Activated effector memory CD4-positive, alpha-beta T cell treated with Interleukin-2 at 50 U/mL for 16 hours (primary cell): ENCODE measurements at regions not wholly inside any gene's neighbourhood (a gene's known extent, or its start where the extent isn't known, plus 50 kb on each side); places are given as distances from the start of the nearest gene placed in this dataset.

Source experiments
- DNase-seq: peaks from one replicate; pipeline ENCODE4 v3.0.0-alpha.2; 2020

DNA sequence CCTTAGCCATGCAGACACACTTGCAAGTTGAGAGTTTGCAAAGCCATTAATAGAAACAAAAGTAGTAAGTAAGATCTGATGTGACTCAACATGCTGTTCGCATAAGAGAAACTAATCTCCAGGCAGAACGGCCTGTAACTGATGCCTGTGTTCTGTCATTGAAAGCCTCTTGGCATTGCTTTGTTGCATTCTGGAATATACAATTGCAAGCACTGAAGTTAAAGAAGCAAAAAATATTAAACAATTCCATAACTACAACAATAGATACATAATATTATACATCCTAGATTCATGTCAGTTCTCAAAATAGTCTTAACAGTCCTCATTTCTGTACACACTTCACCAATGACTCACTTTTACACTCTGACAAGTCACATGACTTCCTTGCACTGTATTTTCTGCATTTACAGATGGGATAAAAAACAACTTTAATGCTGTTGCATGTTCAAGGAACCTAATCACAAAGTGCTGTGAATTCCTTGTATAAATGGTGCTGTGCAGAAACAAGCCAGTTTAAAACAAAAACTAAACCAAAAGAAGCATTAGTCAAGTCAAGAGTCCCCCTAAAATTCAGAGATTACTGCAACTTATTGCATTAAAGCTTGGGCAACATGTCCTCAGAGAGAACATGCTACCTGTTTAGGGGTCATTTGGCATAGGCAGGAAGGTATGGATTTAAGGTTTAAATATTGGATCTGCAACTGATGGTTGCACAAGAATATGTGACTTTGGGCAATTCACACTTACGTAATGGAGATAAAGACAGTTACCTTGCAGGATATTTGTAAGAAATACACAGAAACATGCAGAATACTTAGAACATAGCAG is 79.5 kb upstream of the SERP2 start:
- no peak for DNase-seq

DNA sequence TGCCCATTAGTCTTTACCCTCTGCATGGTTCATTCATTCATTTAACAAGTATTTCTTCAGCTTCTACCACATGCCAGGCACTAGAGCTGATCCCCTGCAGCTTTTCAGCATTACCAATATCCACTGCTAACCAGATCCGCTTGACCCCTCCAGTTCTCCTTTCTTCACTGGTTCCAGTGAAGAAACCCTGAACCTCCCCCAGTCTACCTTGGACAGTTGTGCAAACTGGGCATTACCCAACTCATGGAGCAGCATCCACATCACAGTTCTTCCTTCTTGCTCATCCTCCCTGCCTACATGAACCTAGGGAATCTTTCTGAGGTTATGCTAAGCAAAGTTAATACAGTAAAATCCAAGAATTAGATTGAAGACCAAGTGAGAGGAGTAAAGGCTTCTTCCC is 78.7 kb upstream of the SERP2 start:
- DNase-seq, result no peak

DNA sequence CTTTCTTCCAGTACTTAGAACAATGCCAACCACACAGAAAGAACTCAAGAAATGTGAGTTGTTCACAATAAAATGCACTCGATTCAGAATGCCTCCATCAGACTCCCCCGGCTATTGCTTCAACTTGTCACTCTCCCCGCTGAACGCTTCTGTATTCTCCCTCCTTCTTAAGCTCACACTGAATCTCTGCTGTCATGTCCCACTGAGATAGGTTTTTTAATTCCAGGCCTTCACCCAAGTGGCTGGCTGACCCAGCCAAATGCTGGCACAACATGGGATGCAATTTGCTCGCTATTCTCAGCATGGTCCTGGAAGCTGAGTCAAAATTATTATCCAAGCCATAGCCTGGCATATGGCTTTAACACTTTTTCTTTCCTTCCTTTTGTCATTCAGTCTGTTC is 76.8 kb upstream of the SERP2 start:
- DNase-seq, result no peak

GRCh38 chr13:44298314-44298713 is 75.3 kb upstream of the SERP2 start:
- DNase-seq, result no peak

- DNase-seq, result no peak
Observed at GRCh38 chr13:44299152-44299943, 74.3 kb upstream of the SERP2 start.

DNA sequence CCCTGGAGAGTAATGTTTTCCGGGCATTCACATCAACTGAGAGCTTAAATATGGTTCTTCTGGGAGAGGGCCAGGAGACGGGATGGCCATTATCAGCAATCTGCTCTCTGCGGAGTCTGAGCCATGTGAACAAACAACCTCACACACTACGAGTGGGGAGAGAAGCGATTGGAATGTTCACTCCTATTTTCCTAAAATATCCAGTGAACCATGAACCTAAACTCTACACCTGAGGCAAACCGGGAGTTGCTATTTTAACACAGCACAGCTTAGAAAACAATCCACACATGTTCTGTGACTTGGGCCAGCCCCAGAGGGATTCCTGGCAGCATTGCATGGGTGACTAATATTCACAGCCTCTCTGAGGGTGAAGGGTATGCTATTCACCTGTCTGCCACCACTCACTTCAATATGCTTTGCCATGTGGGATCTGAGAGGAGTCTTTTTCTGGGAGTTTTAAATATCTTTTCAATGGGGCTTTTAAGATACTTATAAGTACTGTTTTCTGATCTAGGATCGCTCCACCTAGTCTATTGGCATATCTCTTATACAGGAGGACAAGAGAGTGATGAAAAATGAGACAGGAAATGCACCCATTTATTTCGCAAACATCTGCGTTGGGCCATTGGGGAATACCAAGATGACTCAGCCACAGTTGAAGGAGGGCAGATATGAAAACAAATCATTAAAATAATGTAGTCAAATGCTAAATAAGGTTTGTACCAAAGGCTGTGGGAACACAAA is 72.6 kb upstream of the SERP2 start:
- no peak for DNase-seq

DNA sequence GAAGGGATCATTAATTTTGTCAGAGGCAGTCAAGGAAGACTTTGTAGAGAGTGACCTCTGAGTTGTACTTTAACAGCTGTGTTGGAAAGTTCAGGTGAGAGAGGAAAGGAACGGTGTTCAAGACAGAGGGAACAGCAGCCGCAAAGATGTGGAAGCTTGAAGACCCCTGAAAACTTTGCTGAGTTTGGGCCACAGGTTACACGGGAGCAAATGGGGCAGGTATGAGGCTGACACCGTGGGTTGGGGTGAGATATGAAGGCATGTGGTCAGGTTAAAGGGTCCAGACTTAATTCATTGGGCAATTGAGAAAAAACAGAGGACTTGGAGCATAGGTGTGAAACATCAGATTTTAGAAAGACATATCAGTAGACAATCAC is 72.0 kb upstream of the SERP2 start:
- no peak for DNase-seq

DNA sequence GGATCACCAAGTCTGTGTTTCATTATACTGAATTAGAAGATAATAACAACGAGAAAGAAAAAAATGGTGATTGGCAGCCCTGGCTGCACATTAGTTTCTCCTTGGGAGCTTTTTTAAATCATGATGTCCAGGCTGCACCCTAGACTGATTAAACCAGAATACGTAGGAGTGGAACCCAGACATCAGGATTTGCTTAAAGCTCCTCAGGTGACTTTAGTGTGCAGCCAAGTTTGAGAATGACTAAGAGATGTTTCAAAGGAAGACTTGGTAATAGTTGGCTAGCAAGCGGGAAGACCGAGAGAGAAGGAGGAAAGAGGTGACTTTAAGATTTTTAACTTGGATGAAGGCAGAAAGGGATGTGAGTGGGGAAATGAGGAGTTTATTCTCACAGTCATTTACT is 71.4 kb upstream of the SERP2 start:
- DNase-seq, result no peak

- DNase-seq, result no peak
Observed at GRCh38 chr13:44302940-44303575, 70.6 kb upstream of the SERP2 start.

GRCh38 chr13:44303681-44304432 is 69.8 kb upstream of the SERP2 start:
- DNase-seq, result no peak

DNA sequence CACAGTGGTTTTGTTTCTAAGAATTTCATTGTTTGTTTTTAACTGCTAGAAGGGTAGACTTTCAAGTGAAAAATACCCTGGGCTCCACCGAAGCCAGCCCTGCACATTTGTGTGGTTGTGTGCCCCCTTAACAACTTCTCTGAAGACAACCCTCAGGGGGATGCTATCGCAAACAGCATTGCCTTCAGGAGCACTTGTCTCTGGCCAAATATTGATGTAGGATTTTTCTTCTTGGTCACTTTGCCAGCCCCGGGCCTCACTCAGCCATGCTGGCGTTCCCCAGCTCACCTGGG is 69.2 kb upstream of the SERP2 start:
- no peak for DNase-seq

- no peak for DNase-seq
Observed at GRCh38 chr13:44305286-44305685, 68.3 kb upstream of the SERP2 start.

- DNase-seq, result no peak
Observed at GRCh38 chr13:44305917-44306370, 67.7 kb upstream of the SERP2 start.

GRCh38 chr13:44306371-44307192 is 67.0 kb upstream of the SERP2 start:
- no peak for DNase-seq

GRCh38 chr13:44307255-44307654 is 66.4 kb upstream of the SERP2 start:
- no peak for DNase-seq

- no peak for DNase-seq
Observed at GRCh38 chr13:44307844-44308243, 65.8 kb upstream of the SERP2 start.

DNA sequence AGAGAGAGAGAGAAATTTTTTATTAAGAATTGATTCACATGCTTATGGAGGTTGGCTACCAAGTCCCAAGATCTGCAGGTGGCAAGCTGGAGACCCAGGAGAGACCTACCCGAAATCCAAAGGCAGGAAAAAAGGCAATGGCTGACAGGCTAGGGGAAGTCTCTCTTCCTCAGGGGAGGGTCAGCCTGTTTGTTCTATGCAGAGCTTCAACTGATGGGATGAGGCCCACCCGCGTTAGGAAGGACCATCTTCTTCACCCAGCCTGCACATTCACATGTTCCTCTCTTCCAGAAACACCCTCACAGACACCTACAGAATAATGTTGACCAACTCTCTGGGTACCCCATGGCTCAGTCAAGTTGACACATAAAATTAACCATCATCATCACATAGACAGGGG is 65.3 kb upstream of the SERP2 start:
- DNase-seq, result no peak

- no peak for DNase-seq
Observed at GRCh38 chr13:44309794-44310757, 63.5 kb upstream of the SERP2 start.

DNA sequence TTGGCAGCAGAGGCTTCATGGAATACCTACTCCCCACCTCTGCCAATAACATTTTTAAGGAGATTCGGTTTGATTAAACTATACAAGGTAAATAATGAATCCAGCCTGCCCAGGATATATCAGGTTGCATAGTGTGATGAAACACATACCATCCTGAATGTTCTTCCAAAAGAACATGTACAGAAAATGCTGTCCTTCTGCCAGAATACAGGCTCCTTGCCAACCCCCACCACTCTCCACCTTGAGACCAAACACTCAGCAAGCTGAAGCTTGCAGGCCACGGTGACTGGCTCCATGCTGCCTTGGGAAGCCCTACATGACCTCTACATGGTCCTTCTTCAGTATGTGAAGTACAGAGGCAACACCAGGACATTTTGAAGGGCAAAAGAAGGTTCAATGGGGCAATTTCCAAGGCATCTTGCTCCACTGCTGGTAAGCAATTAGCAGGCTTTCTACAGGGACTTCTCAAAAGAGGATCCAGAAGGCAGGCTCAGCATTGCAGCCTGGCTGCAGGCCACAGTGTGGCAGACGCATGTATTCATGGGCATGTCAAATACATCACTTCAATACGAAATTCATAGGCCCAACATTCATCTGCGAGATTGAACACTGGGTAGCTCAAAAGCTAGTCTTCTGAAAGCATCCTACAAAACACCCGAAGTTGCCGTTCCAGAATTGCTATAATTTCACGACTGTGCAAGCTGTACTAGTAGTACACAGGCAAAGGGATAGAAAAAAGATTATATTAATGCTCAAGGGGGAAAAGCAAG is 62.4 kb upstream of the SERP2 start:
- DNase-seq, result no peak

DNA sequence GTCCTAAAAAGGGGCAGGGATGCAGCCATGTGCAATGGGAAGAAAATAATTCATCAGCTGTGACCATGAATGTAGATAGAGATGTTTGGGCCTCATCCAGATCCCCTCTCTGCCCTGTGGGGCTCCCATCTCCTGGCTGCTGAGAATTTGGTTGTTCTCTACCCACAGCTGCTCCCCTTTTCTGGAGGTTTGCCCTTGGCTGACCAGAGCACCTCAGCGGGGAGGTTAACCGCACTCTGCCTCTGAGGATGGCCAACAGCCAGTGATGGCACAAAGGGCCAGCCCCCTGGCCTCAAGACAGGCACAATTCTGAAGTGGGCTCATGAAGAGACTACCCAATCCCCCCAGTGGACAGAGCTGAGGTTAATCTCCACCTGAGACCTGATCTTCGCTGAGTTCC is 61.5 kb upstream of the SERP2 start:
- DNase-seq, result no peak
